ENCODE measurements at regions not wholly inside any gene's neighbourhood (a gene's known extent, or its start where the extent isn't known, plus 50 kb on each side); places are given as distances from the start of the nearest gene placed in this dataset.

- Mint-ChIP-seq H3K4me1 (no peaks in the 10 kb centered on the region), H3K4me3 (no peak overlapping the region), H3K27ac (no peak overlapping the region), H3K9me3 (no peaks in the 10 kb centered on the region), H3K36me3 (ENCODE audit: low read depth) (no peaks in the 10 kb centered on the region), H3K27me3 (no peaks in the 10 kb centered on the region)
- intact Hi-C loops (cut with micrococcal nuclease): no loop called here
- DNase-seq: no peak
These were observed 822.2 kb downstream of the MRPL39 start for GRCh38 chr21:24785033-24785432.

DNA sequence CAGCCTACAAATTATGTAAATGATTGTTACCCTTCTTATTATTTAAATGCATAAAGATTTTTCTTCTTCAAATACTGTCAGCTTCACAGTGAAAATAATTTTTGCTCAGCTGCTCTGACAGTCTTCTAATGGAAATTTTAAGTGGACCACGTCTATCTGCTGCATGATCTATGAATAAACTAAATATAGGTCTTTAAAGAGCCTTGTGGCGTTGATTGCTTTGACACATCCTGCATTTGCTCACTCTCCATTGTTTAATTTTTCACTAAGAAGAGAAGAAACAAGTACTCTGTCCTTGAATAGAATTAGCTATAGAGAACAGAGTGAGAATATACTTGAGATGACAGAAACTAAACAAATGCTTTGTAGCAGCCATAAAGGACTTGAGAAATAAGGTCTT, 826.1 kb downstream of the MRPL39 start:
- Mint-ChIP-seq H3K4me3 (no peak overlapping the region), H3K36me3 (ENCODE audit: low read depth) (no peaks in the 10 kb centered on the region), H3K9me3 (no peaks in the 10 kb centered on the region), H3K4me1 (no peaks in the 10 kb centered on the region), H3K27me3 (no peaks in the 10 kb centered on the region), H3K27ac (no peak overlapping the region)
- intact Hi-C loops (cut with micrococcal nuclease): no loop called here
- DNase-seq: no peak

- Mint-ChIP-seq H3K27me3 (no peaks in the 10 kb centered on the region), H3K36me3 (ENCODE audit: low read depth) (no peaks in the 10 kb centered on the region), H3K27ac (no peak overlapping the region), H3K9me3 (no peaks in the 10 kb centered on the region), H3K4me3 (no peak overlapping the region), H3K4me1 (no peaks in the 10 kb centered on the region)
- DNase-seq: no peak
- intact Hi-C loops (cut with micrococcal nuclease): no loop called here
These were observed 847.8 kb downstream of the MRPL39 start for GRCh38 chr21:24759348-24760075.

- intact Hi-C loops (cut with micrococcal nuclease): no loop called here
- H3K36me3 Mint-ChIP-seq (ENCODE audit: low read depth): no peaks in the 10 kb centered on the region
- no peak overlapping the region for H3K4me3 Mint-ChIP-seq
- H3K27me3 Mint-ChIP-seq: no peaks in the 10 kb centered on the region
- DNase-seq: no peak
- H3K9me3 Mint-ChIP-seq: no peaks in the 10 kb centered on the region
- no peaks in the 10 kb centered on the region for H3K4me1 Mint-ChIP-seq
- H3K27ac Mint-ChIP-seq: no peak overlapping the region
These were observed 869.2 kb downstream of the MRPL39 start for GRCh38 chr21:24738063-24738462.

- H3K36me3 Mint-ChIP-seq (ENCODE audit: low read depth): no peaks in the 10 kb centered on the region
- no peak overlapping the region for H3K27ac Mint-ChIP-seq
- DNase-seq: no peak
- no peaks in the 10 kb centered on the region for H3K4me1 Mint-ChIP-seq
- H3K27me3 Mint-ChIP-seq: no peaks in the 10 kb centered on the region
- H3K9me3 Mint-ChIP-seq: no peaks in the 10 kb centered on the region
- intact Hi-C loops (cut with micrococcal nuclease): no loop called here
- no peak overlapping the region for H3K4me3 Mint-ChIP-seq
These were observed 869.9 kb downstream of the MRPL39 start for GRCh38 chr21:24737296-24737850.

DNA sequence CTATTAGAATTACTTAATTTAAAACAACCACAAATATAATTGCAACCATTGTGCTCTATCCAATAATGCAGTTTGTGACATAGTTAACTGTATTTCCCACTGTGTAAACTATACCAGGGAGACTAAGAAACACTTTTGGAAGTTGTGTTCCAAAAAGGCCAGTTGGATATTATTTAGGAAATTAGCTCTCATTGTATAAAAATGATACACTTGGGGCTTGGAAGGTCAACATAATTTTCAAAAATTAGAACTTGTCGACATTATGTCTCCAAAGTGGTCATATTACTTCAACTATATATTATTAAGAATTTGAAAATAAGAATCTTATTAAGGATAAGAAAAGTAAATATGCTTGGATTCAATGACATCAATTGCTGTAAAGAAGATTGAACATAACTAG, 876.6 kb downstream of the MRPL39 start:
- no peaks in the 10 kb centered on the region for H3K36me3 Mint-ChIP-seq (ENCODE audit: low read depth)
- no peak for DNase-seq

GRCh38 chr21:24729568-24729967, 877.7 kb downstream of the MRPL39 start:
- intact Hi-C loops (cut with micrococcal nuclease): no loop called here
- Mint-ChIP-seq H3K27me3 (no peaks in the 10 kb centered on the region), H3K27ac (no peak overlapping the region), H3K36me3 (ENCODE audit: low read depth) (no peaks in the 10 kb centered on the region), H3K4me1 (no peaks in the 10 kb centered on the region), H3K4me3 (no peak overlapping the region), H3K9me3 (no peaks in the 10 kb centered on the region)
- DNase-seq: no peak

More for the DNA sequence above, 876.6 kb downstream of the MRPL39 start:
- no peak overlapping the region for H3K27ac Mint-ChIP-seq
- H3K9me3 Mint-ChIP-seq: no peaks in the 10 kb centered on the region
- no peaks in the 10 kb centered on the region for H3K27me3 Mint-ChIP-seq
- no peak overlapping the region for H3K4me3 Mint-ChIP-seq
- H3K4me1 Mint-ChIP-seq: no peaks in the 10 kb centered on the region
- intact Hi-C loops (cut with micrococcal nuclease): no loop called here

- H3K4me3 Mint-ChIP-seq: no peak overlapping the region
- no peaks in the 10 kb centered on the region for H3K36me3 Mint-ChIP-seq (ENCODE audit: low read depth)
- intact Hi-C loops (cut with micrococcal nuclease): no loop called here
- no peaks in the 10 kb centered on the region for H3K9me3 Mint-ChIP-seq
- H3K27ac Mint-ChIP-seq: no peak overlapping the region
- H3K27me3 Mint-ChIP-seq: no peaks in the 10 kb centered on the region
- no peak for DNase-seq
- no peaks in the 10 kb centered on the region for H3K4me1 Mint-ChIP-seq
These were observed 879.4 kb downstream of the MRPL39 start for GRCh38 chr21:24727803-24728440.

DNA sequence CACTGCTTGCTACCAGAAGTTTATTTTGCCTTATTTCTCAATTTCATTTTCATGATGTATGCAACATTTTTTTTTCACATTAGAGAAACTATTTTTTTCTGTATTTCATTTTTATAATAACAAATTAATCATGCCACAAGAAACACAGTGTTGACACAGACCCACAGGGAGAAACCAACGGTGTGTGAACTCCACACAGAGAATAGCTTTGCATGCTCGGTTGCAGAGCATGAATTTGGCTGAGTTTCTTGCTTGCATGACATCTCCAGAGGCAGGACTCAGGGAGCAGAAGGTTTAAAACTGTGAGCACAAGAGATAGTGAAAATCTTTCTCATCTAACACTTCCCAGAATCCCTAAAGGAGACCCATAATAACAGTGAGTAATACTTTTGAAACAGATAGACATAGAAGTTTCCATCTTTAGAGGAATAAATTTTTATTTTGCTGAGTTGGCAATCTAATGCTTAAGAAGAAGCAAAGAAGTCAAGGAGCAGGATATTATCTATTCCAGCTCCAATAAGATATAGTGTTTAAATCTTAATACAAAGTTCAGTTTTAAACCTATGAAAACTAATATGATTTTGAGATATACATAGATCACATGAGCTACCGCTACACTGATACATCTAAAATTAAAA, 890.9 kb downstream of the MRPL39 start:
- H3K27ac Mint-ChIP-seq: no peak overlapping the region
- H3K36me3 Mint-ChIP-seq (ENCODE audit: low read depth): no peaks in the 10 kb centered on the region
- H3K4me3 Mint-ChIP-seq: no peak overlapping the region
- H3K9me3 Mint-ChIP-seq: no peaks in the 10 kb centered on the region
- intact Hi-C loops (cut with micrococcal nuclease): no loop called here
- H3K4me1 Mint-ChIP-seq: no peaks in the 10 kb centered on the region
- no peaks in the 10 kb centered on the region for H3K27me3 Mint-ChIP-seq
- DNase-seq: no peak

DNA sequence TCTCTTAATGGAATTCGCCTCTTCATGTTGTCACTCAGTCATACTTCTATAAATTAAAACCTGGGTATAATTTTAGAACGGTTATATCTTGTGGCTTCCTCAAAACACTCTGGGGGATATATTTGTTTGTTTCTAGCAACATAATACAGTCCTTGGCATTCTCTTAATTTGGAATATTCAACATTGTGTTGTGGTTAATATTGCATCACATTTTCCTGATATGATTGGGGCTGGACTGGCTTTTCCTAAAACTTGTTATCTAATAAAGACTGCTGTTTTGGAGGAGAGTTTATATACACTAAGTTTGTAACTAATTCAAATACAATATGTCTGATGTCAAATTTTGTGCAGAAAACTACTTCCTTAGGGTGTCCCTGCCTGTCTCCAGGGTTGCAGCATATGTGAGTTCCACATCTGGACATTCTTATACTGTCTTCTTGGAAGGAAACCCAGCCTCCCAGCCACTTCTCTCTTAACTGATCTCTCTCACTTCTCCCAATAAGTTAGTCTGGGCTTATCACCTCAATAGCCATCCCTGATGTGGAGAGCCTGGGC, 892.6 kb downstream of the MRPL39 start:
- Mint-ChIP-seq H3K36me3 (ENCODE audit: low read depth) (no peaks in the 10 kb centered on the region), H3K27ac (no peak overlapping the region), H3K4me3 (no peak overlapping the region), H3K9me3 (no peaks in the 10 kb centered on the region), H3K27me3 (no peaks in the 10 kb centered on the region), H3K4me1 (no peaks in the 10 kb centered on the region)
- intact Hi-C loops (cut with micrococcal nuclease): no loop called here
- DNase-seq: no peak

DNA sequence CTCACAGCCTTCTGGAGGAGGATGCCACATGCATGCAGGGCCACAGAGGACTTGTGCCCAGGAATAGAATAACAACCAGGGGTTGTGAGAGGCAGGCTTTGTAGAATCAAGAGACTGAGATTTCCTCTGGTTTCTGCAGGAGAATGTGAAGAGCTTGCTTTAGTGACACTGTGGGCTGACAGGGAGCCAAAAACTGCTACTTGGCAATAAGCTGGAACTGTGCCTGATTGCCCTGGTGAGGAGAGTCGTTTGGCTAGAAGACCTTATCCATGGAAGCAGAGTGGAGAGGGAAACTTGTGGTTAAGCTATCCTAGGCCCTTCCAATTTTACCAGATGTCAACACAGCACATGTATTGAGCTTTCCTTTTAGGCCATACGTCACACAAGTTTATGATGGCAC, 902.1 kb downstream of the MRPL39 start:
- Mint-ChIP-seq H3K27me3 (no peaks in the 10 kb centered on the region), H3K36me3 (ENCODE audit: low read depth) (no peaks in the 10 kb centered on the region), H3K4me1 (no peaks in the 10 kb centered on the region), H3K9me3 (no peaks in the 10 kb centered on the region), H3K27ac (no peak overlapping the region), H3K4me3 (no peak overlapping the region)
- no peak for DNase-seq
- intact Hi-C loops (cut with micrococcal nuclease): no loop called here

DNA sequence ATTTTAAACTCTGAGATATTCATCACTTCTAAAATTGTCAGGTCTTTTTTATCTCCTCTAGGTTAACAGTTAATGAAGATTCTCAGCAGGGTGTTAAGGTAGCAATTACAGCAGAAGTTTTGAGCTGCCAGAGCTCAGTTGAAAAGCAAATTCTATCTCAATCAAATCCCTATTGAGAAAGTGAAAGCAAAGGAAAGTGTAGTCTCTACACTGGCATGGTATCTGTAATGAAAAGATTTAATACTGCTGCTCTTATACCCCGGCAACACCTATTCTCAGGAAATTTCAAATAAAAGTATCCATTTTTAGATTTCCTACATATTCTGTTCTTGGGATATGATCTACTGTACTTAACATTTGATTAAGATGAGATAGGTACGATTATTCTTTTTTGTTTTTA, 913.5 kb downstream of the MRPL39 start:
- no peak for DNase-seq
- H3K4me1 Mint-ChIP-seq: no peaks in the 10 kb centered on the region
- no peaks in the 10 kb centered on the region for H3K9me3 Mint-ChIP-seq
- H3K4me3 Mint-ChIP-seq: no peak overlapping the region
- intact Hi-C loops (cut with micrococcal nuclease): no loop called here
- no peaks in the 10 kb centered on the region for H3K36me3 Mint-ChIP-seq (ENCODE audit: low read depth)
- no peaks in the 10 kb centered on the region for H3K27me3 Mint-ChIP-seq
- H3K27ac Mint-ChIP-seq: no peak overlapping the region

DNA sequence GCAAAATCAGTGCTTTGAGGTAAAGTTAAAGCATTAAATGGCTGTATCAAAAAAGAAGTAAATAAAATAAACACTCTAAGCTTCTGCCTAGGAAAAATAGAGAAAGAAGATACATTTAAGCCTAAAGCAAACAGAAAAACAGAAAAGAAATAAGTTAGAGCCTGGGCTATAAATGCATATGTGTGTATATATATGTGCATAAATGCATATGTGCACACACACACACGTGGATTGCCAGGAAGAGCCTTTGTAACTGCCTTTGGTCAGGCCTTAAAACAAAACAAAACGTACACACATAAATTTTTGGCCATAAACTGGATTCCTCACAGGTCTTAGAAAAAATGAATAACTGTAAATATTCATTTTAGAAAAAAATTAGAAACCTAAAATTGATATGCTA, 925.8 kb downstream of the MRPL39 start:
- Mint-ChIP-seq H3K9me3 (peaks cover 4% of the 10 kb centered on the region), H3K27me3 (no peaks in the 10 kb centered on the region), H3K4me3 (no peak overlapping the region), H3K4me1 (no peaks in the 10 kb centered on the region), H3K36me3 (ENCODE audit: low read depth) (no peaks in the 10 kb centered on the region), H3K27ac (no peak overlapping the region)
- no peak for DNase-seq
- intact Hi-C loops (cut with micrococcal nuclease): no loop called here

DNA sequence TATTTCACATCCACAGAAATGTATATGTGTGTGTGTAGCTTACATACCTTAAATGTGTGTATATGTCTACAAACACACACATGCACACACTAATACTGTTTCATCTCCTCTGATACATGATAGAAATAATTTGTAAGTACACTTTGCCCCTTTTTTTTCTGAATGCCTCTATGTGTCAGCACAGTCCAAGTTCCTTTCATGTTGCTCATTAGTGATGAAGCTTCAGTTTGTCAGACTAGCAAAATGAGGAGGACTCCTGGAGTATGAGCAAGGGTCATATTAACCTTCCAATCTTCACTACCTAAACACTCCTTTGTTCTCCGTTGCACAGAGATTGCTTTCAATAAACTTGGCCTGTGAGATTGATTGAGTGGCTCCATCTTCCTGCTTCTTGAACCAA, 935.4 kb downstream of the MRPL39 start:
- no peaks in the 10 kb centered on the region for H3K36me3 Mint-ChIP-seq (ENCODE audit: low read depth)
- no peak overlapping the region for H3K4me3 Mint-ChIP-seq
- no peak for DNase-seq
- intact Hi-C loops (cut with micrococcal nuclease): no loop called here
- H3K27me3 Mint-ChIP-seq: no peaks in the 10 kb centered on the region
- no peak overlapping the region for H3K27ac Mint-ChIP-seq
- no peaks in the 10 kb centered on the region for H3K9me3 Mint-ChIP-seq
- no peaks in the 10 kb centered on the region for H3K4me1 Mint-ChIP-seq

All from activated CD4-positive, alpha-beta T cell treated with anti-CD3 and anti-CD28 coated beads, Interleukin-2, amount 10 ng/mL, durations not matched to agents 24 days and 14 days (primary cell).